ENCODE measurements at regions not wholly inside any gene's neighbourhood (a gene's known extent, or its start where the extent isn't known, plus 50 kb on each side); places are given as distances from the start of the nearest gene placed in this dataset.

GRCh38 chr6:44569931-44570385 lies 182.5 kb downstream of the CDC5L start:
- TF ChIP-seq ZBTB1 (tag by site-specific recombination; IDR thresholded peaks at IDR 0.05): no peak
- TF ChIP-seq ZNF530 (tag by site-specific recombination; IDR thresholded peaks at IDR 0.05; ENCODE audit: low read depth): no peak
- no peak for TF ChIP-seq CTCF (tag by site-specific recombination; IDR thresholded peaks at IDR 0.05)
- no peak for TF ChIP-seq PBX3 (CRISPR knock-in tag; IDR thresholded peaks at IDR 0.05)
- TF ChIP-seq REST (tag by site-specific recombination; IDR thresholded peaks at IDR 0.05): no peak
